GM12874 (cell line): ENCODE measurements at regions not wholly inside any gene's neighbourhood (a gene's known extent, or its start where the extent isn't known, plus 50 kb on each side); places are given as distances from the start of the nearest gene placed in this dataset.

Experiments used
- CTCF ChIP-seq: IDR thresholded peaks from 2 replicates; pipeline ENCODE4 v1.5.1; 2011; ENCODE audit warnings: low read depth, mild to moderate bottlenecking, control low read depth, low read length, moderate library complexity; ENCODE audit not compliant: insufficient read depth

GRCh38 chr6:50443144-50443543, 270.2 kb upstream of the TFAP2D start:
- no peak for TF ChIP-seq CTCF

- TF ChIP-seq CTCF = no peak
Measured at GRCh38 chr6:50449128-50449527, 264.2 kb upstream of the TFAP2D start.

- TF ChIP-seq CTCF = no peak
Measured at GRCh38 chr6:50451826-50452400, 261.4 kb upstream of the TFAP2D start.

GRCh38 chr6:50455029-50455428, 258.3 kb upstream of the TFAP2D start:
- no peak for TF ChIP-seq CTCF

GRCh38 chr6:50457351-50457750, 256.0 kb upstream of the TFAP2D start:
- TF ChIP-seq CTCF = no peak

GRCh38 chr6:50461696-50462095, 251.6 kb upstream of the TFAP2D start:
- no peak for TF ChIP-seq CTCF

- TF ChIP-seq CTCF = no peak
Measured at GRCh38 chr6:50463931-50464330, 249.4 kb upstream of the TFAP2D start.
